HT1080 (cell line): ENCODE measurements at regions not wholly inside any gene's neighbourhood (a gene's known extent, or its start where the extent isn't known, plus 50 kb on each side); places are given as distances from the start of the nearest gene placed in this dataset.

Experiments
- DNase-seq: peaks from one replicate; pipeline ENCODE4 v3.0.0-alpha.2; 2015; ENCODE audit warnings: low read depth

DNA sequence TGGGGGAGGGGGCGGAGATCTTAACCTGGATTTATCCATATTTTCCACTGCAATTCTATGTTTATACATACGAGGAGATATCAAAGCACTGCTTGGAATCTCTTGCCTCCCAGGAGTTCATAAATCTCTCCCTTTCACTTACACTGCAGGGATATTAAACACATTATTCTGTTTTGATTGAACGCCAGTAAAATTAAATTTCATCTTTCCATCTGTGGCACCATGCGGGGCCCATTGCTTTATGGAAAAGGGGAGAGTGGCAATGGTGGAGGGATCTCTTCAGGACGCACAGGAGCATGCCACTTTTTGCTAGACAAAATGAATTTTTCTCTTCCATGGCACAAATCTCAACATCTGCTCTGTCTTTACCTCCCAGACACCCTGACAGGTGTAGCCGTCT is 648.0 kb upstream of the PLXNA2 start:
- DNase-seq, result no peak

GRCh38 chr1:208893251-208893650 is 649.1 kb upstream of the PLXNA2 start:
- no peak for DNase-seq

DNA sequence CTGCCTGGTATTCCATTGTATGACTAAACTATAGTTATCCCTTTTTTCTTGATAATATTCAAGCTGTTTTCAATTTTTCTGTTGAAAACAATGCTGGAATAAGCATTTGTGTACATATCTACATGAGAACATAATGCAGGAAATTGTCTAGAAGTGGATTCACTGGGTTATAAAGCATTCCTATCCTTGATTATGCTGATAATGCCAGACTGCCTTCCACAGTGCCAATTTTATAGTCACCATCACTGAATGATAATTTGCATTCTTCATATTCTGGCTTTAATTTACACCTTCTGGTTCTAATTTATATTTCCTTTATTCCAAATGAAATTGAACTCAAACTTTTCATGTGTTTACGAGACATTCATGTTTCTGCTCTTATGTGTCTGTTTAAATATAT is 651.0 kb upstream of the PLXNA2 start:
- DNase-seq, result no peak

DNA sequence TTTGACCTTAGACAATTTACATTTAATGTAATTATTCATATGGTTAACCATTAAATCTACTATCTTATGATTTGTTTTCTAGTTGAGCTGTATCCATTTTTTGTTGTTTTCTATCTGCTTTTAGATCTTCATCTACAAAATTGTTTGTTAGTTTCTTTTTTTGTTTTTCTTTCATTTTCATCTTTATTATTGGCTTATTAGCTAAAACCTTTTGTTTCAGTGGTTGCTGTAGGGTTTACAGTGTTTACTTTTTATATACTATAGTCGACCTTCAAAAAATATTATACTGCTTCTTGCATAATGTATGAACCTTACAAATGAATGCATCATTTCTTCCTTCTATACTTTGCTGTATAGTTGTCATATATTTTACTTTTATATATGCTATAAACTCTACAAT is 651.6 kb upstream of the PLXNA2 start:
- no peak for DNase-seq

GRCh38 chr1:208896768-208897167 is 652.6 kb upstream of the PLXNA2 start:
- no peak for DNase-seq

- DNase-seq, result no peak
These were observed 655.3 kb upstream of the PLXNA2 start for GRCh38 chr1:208899438-208899837.

DNA sequence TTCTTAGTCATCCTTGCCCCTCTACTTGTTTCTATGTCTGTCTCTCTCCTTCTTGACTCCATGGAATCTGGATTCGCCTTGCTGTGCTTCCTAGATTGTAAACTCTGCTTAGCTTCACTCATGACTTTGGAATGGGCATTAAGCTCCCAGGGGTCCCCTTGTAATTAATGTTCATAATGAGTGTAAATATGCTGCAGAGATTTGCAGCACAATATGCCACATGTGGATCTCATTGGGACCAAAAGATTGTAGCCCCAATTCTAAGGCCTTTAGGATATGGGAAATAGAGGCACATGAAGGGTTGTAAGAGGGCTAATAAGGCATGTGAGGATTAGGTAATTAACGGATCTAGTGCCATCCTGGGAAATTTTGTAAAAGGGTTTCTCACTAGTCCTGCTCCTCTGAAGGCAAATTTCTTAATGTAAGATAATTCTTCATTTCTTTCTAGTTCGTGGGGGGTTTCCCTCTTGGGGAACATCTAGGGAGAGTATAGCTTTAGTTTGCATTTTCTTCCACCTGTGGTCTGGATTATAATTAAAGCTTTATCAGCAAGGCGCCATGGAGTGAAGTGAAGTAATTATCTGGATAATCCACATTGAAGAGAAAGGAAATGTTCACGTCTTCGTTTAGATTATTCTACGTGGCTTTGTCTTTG is 659.2 kb upstream of the PLXNA2 start:
- DNase-seq, result no peak

DNA sequence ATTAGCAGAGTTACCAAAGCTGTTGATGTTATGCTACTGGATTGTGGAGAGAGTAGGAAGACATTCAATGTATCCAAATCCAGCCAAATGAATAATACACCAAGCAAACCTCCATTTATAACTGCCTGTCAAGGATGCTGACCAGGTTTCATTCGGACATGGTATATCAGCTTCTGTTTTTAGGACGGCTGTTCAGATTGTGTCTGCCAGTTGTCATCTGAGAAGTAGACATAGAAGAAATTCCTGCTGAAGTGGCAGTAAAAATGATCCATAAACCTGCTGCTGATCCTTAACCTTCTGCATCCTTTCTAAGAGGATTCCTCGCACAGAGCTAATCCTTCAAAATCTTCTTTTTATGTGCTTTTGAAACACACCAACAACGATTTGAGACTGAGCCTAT is 663.6 kb upstream of the PLXNA2 start:
- no peak for DNase-seq

DNA sequence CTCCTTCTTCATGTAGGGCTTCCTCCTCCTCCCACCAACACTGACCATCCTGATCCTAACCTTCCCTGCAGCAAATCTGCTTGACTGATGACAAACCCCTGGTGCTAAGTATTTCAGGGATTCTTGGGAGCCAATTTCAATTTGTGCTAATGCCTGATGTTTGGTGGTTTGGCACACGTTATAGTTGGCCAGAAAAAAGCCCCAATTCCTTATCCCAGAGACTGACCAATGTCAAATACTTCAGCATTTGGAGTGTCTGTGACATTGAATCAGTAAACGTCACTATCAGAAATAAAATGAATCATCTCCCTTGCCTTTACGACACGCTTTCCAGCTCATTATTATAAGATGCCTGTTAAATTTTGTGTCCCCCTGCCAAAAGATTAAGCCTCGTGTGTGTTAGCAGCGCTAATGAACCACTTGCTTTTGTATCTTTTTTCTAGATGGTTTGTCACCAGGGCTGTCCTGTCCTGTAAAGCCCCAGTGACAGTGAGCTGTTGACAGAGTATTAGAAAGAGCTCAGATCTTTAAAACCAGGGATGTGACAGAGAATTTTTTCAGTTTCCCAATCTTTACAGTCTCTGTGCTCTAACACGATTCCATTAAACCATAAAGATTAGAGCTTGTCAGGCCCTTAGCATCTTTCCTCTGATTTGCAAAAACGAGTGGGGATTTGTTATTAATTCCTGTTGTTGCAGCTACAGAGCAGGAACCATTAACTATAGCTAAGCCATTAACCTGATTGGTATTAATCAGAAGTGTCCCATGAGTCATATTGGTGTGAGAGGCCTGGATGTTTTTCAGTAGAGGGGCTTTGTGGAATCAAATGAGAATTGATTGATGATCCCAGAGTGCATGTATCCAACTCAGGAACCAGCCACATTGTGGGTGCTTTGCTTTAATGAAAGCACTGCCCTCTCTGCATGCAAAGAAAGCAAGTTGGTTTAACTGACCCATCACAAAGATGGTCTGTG is 665.1 kb upstream of the PLXNA2 start:
- DNase-seq, result no peak

DNA sequence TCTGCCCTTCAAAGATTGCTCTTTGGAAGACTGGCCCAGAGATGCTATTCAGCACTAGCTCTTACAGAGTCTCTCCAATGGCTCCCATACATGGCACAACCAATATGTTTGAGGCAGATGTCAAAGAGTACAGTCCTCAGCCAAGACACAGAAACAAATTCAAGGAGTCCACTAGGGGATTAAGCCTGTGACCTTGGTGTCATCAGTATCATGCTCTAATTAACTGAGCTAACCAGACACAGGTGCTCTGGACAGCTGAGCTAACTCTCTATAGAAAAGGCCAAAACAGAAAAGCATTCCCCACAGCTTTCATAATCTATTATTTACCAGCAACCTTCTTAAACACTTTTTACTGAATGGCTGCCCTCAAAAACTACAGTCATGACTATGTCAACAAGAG is 666.0 kb upstream of the PLXNA2 start:
- no peak for DNase-seq

DNA sequence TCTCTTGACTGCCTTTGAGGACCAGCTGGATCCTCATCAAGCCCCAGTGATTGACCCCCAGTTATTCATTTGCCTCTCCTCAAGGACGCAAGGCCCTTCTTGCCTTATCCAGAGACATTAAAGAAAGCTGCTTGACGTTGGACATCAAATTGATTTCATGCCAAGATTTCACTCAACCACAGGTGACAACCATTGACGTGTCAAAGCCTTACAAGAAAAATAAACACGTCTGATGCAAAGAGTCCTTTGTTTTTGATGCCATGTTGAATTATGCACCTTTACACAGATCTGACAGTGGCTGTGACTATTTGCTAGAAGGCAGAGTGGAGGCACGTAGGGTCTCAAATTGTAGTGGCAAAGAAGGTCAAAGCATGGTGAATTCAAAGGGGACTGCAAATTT is 666.2 kb upstream of the CAMK1G start:
- DNase-seq, result no peak

DNA sequence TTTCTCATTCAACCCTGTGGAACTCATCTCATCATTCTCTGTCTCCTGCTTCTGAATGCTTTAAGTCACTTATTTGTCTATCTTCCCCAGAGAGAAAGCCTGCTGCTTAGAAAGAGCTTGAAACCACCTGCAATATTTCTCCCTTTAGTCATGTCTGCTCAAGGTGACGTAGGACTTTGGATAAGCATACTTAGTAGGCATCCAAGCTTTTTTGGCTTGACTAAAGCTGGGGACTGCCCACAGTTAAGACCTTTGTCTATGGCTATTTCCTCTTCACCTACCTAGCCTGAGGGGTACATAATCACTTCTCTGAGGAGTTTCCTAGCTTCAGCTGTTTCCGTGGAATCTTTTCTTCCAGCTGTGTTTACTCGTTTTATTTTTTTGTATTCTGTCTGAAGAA is 665.8 kb upstream of the CAMK1G start:
- no peak for DNase-seq

DNA sequence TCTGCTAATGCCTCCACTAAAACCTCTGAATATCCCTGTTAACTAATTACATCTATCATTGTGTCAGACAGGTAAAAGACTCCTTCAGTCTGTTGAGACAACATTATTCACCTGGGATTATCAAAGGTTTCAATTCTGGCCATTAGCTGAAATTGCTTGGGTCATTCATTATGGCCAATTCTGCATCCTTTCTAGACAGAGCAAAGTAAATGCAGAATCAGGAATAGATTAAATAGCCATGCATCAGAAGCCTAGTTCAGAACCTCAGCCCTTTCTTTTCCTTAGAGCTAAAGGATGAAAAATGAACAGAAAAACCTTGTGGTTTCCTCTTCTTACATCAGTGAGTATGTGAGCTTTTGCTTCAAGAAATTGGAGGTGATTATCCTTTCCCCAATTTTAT is 665.4 kb upstream of the CAMK1G start:
- no peak for DNase-seq

DNA sequence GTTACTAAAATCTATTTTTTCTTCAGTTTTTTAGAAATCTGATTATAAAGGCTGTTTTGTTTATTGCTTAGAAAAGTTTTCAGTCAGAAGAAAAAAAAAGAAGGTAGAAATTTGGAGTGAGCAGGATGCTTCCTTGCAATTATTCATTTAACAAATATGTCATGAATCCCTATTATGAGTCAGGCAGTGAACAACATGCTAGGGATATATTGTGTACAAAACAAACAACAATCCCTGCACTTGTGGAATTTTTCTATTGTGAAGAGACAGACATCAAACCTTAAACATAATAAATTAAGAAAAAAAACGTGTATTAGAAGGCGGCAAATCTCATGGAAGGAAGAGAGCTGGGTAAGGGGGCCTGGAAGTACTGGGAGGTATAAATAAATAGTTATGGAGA is 664.1 kb upstream of the CAMK1G start:
- peak; percentile 18 for DNase-seq

DNA sequence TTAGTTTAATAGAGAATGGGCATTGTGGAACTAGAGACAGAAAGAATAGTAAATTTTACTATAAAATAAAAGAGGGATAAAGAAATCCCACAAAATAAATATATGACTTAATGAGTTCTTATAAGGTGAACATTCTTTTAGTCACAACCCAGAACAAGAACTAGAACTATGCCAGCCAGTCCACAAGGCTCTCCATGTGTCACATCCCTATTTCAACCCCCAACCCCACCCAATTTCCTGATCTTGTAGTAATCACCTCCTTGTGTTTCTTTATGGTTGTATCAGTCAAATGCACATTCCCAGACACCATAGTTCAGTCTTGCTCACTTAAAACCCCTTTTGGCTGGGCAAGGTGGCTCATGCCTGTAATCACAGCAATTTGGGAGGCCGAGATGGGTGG is 662.3 kb upstream of the CAMK1G start:
- DNase-seq, result peak; percentile 20

DNA sequence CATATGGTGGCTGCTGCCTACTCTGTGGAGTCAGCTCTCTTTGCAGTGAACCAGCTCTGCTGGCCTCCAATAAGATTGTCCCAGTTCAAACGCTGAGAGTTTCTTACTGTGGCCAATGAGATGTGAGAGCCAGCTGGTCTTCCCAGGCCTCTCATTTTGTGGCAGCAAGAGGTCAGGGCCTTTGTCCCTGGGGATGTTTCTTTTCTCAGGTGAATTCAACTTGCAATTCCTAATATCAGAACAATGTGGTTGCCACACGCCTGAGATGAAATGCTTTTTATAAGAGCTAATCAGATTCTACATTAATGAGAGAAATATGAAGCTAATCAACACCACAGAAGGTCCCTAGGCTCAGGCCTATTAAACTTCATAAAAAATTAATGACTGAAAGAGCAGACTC is 660.1 kb upstream of the CAMK1G start:
- no peak for DNase-seq

DNA sequence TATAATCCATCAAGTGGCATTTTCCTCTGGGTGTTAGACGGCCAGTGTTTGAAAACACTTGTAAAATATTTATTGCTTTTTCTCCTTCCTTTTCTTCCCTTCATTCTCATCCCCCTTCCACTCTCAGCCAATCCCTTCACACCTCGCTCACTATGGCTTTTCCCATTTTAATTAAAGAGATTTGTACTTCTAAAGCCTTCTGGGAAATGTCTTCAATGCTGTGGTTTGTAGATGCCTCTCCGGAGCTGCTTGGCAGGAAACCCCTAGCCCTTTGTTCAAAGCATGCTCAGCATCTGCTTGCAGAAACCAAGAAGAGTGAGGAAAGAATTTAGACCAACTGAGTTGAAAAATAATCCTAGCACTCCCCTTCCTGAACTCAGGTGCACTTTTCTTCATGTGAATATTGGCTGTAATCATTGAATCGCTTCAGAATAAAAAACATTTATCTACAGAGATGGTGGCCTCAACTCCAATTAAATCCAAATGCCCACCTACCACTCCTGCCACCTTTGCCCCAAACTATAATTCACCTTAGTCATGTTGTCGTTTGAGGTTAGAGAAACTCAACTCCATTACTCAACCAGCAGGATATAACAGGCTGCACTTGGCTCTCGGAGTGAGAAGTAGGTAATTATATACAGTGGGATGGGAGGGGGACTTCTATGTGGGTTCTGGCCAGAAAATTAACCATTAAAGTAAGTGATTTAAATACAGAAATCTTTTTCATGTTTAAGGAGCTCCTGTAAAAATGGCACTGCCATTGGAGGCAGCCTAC is 659.4 kb upstream of the CAMK1G start:
- DNase-seq, result no peak

DNA sequence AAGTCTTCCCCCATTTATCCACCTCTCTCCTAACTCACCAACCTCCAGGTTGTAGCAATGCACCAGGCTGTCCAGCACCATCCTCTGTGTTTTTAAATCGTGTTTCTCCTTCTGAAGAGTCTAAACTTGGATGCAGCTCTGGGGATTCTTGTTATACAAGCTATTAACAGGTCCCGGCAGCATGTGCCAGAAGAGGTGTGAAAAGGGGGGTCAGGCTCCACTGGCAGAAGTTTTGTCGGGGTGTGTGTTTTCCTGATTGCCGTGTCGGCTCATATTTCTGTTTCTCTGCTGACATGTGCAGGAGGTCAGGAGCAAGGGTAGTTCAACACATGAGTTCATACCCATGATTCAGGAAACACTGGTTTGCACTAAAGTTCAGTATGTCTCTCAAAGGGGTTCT is 658.6 kb upstream of the CAMK1G start:
- no peak for DNase-seq

DNA sequence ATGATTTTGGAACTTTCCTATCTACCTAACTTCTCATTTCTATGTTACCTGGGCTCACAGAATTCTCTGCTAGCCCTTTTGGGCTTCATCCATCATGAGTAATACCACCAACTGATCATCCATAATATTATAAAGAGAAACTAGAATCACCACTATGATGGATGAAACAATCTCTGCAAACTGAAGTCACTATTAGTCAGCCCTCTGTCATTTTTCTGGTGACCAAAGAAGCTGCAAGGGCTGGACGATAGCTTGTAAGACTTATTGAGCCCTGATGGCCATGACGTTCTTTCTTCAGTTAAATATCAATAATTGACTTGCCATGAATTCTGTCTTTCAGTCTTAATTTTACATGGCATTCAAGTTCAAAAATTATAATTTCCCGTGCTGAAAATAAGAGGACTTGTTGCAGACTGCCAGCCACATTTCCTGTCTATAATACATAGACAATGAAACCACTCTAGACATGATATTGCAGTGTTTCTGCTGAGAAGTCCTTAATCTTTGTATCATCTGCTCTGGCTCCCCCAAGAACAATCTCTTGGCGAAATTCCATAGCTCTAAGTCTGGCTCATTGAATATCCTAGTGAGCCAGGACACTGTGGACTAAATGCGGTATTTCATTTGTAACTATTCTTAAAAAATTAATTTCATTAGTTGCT is 655.0 kb upstream of the CAMK1G start:
- no peak for DNase-seq

DNA sequence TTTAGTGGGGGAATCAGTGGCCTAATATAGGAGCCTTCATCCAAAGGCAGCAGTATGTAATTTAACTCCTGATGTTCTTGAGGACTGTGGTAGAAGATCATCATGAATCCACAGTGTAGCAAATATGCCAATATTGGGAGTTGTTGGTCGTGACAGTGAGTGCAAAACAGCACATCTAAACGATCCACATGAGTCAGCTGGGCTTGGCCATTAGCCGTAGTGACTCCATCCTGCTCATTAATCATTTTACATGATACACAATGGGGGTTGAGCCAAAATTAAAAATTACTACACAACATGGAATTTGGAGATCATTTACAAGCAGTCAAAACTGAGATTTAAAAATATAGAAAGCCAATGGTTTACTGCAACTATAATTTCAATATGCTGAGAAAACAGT is 653.9 kb upstream of the CAMK1G start:
- DNase-seq, result no peak

- no peak for DNase-seq
These were observed 651.6 kb upstream of the CAMK1G start for GRCh38 chr1:208931936-208932335.
